PFSK-1 (cell line): ENCODE measurements at regions not wholly inside any gene's neighbourhood (a gene's known extent, or its start where the extent isn't known, plus 50 kb on each side); places are given as distances from the start of the nearest gene placed in this dataset.

Experiments used
- FOXP2 ChIP-seq: optimal IDR thresholded peaks from 2 replicates; pipeline ENCODE3; 2011; ENCODE audit warnings: borderline replicate concordance, control low read depth, inconsistent platforms; ENCODE audit not compliant: insufficient read depth; ENCODE audit errors: extremely low read length, extremely low read depth
- POLR2AphosphoS5 ChIP-seq: IDR thresholded peaks from 2 replicates; pipeline ENCODE4 v1.6.1; 2012; ENCODE audit warnings: low read depth, mild to moderate bottlenecking, control low read depth, low read length, moderate library complexity
- REST ChIP-seq, 2 experiments: IDR thresholded peaks; 2 replicates each; pipeline versions ENCODE4 v1.6.1 to v1.8.0; 2011 to 2012; ENCODE audit warnings: low read depth in 2 of 2, low read length in 2 of 2, control low read depth in 1 of 2, inconsistent platforms in 1 of 2, mild to moderate bottlenecking in 1 of 2, moderate library complexity in 1 of 2; ENCODE audit not compliant: insufficient read depth in 1 of 2
- SIN3A ChIP-seq: IDR thresholded peaks from 2 replicates; pipeline ENCODE4 v1.6.1; 2012; ENCODE audit warnings: mild to moderate bottlenecking, low read length, moderate library complexity, borderline replicate concordance; ENCODE audit not compliant: insufficient read depth
- TAF1 ChIP-seq: IDR thresholded peaks from 2 replicates; pipeline ENCODE4 v1.6.1; 2012; ENCODE audit warnings: low read length, control low read depth, borderline replicate concordance; ENCODE audit not compliant: insufficient read depth

DNA sequence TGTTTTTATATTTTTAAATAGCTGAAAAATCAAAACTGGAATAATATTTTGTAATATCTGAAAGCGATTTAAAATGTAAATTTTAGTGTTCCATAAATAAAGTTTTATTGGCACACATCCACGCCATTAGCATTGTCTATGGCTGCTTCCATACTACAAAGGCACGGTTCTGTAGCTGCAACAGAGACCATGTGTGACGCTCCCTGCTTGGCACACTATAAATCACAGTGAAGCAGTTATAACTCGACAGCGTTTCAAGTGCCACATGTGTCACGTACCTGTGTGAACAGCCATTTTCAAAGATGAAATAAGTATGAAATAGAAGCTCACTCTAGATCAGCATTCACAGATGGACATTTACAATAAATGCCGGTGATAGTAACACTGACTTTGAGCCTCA is 810.1 kb upstream of the WWC1 start:
- TF ChIP-seq SIN3A (no peak), REST (IDR thresholded peaks at IDR 0.05; ENCODE audit: insufficient read depth in 1 of 2, low read depth in 2 of 2, low read length in 2 of 2) (no peak), POLR2AphosphoS5 (no peak), FOXP2 (no peak), TAF1 (no peak)

GRCh38 chr5:167482555-167482954 is 808.9 kb upstream of the WWC1 start:
- TF ChIP-seq REST (IDR thresholded peaks at IDR 0.05; ENCODE audit: insufficient read depth in 1 of 2, low read depth in 2 of 2, low read length in 2 of 2), result no peak
- TF ChIP-seq FOXP2, result no peak
- TF ChIP-seq TAF1, result no peak
- no peak for TF ChIP-seq POLR2AphosphoS5
- TF ChIP-seq SIN3A, result no peak

DNA sequence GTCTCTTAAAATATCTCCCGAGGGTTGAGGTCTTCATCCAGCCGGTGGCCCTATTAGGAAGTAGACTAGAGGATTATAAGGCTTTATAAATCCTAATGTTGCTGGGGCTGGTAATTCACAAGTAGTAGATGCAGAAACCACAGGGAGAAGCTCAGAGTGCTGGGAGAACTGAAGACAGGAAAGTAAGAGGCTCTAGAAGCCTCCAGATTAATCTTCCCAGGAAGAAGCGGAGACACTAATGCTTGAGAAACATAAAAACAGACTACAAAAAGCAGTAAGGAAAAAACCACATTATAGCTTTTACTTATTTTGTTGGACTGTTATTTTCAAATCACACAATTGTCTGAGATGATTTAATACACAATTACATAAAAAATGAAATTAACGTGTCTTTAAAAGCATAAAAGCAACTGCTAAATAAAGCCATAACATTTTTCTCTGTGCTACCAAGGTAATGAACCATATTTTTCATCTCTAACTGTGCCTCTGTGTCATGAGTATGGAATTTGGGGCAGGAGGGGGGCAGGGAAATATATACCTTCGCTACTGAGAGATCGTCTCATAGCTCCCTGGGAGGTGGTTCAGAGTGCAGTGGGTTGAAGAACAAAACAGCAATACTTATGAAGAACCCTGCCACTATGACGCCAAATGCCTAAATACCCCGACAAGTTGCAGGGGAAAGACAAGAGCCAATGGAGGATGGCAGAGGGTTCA is 806.2 kb upstream of the WWC1 start:
- TF ChIP-seq TAF1 (no peak), SIN3A (no peak)

DNA sequence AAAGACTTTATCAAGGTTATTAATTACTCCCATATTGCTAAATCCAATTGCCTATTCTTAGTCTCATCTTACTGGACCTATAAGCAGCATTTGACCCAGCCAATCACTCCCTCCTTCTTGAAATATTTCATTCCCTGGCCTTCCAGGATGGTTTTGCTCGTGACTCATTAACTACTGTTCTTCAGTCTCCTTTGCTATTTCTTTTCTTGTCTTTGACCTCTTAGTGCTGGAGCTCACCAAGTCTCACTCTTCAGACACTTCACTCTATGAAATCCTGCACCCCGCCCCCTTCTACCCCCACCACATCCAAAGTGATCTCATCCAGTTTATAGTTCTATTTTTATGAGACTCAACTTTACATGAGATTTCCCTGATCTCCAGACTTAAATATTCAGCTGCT is 803.1 kb upstream of the WWC1 start:
- TF ChIP-seq REST (IDR thresholded peaks at IDR 0.05; ENCODE audit: insufficient read depth in 1 of 2, low read depth in 2 of 2, low read length in 2 of 2), result no peak
- no peak for TF ChIP-seq POLR2AphosphoS5
- TF ChIP-seq FOXP2, result no peak
- no peak for TF ChIP-seq TAF1
- TF ChIP-seq SIN3A, result no peak

DNA sequence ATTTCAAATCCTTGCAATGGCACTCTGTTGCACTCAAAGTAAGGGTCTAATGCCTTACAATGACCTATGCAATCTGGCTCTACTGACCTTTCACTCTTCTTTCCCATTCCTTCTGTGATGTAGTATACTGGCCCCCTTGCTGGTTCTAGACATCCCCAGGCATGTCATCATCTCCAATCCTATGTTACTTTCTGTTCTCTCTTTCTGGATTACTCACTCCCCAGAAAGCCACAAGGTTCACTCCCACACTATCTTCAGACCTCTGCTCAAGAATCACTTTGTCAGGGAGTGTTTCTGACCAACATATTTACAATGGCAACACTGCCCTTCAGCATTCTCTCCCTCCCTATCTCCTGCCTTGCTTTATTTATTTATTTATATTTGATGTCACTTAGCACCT is 802.2 kb upstream of the WWC1 start:
- TF ChIP-seq FOXP2, result no peak
- TF ChIP-seq REST (IDR thresholded peaks at IDR 0.05; ENCODE audit: insufficient read depth in 1 of 2, low read depth in 2 of 2, low read length in 2 of 2), result no peak
- no peak for TF ChIP-seq SIN3A
- no peak for TF ChIP-seq TAF1
- no peak for TF ChIP-seq POLR2AphosphoS5
